ENCODE measurements at regions not wholly inside any gene's neighbourhood (a gene's known extent, or its start where the extent isn't known, plus 50 kb on each side); places are given as distances from the start of the nearest gene placed in this dataset.

- H3K27ac ChIP-seq: no peak overlapping the region
- no peak overlapping the region for H3K4me3 ChIP-seq
Measured at GRCh38 chr13:106385654-106386053, 149.8 kb downstream of the EFNB2 start.

- Histone ChIP-seq H3K27ac (no peak overlapping the region), H3K4me3 (no peak overlapping the region)
Measured at GRCh38 chr13:106384516-106384915, 150.9 kb downstream of the EFNB2 start.

GRCh38 chr13:106383791-106384190 lies 151.7 kb downstream of the EFNB2 start:
- no peak overlapping the region for H3K27ac ChIP-seq

GRCh38 chr13:106382534-106382933 lies 152.9 kb downstream of the EFNB2 start:
- Histone ChIP-seq H3K4me3 (no peak overlapping the region), H3K27ac (no peak overlapping the region)

More at GRCh38 chr13:106383791-106384190, 151.7 kb downstream of the EFNB2 start:
- H3K4me3 ChIP-seq: no peak overlapping the region

GRCh38 chr13:106381091-106381490 lies 154.4 kb downstream of the EFNB2 start:
- no peak overlapping the region for H3K4me3 ChIP-seq
- no peak overlapping the region for H3K27ac ChIP-seq

- no peak overlapping the region for H3K4me3 ChIP-seq
- H3K27ac ChIP-seq: no peak overlapping the region
Measured at GRCh38 chr13:106377931-106378662, 157.4 kb downstream of the EFNB2 start.

- H3K27ac ChIP-seq: no peak overlapping the region
- H3K4me3 ChIP-seq: no peak overlapping the region
Measured at GRCh38 chr13:106377341-106377740, 158.1 kb downstream of the EFNB2 start.

GRCh38 chr13:106376401-106377112 lies 158.9 kb downstream of the EFNB2 start:
- H3K4me3 ChIP-seq: no peak overlapping the region
- no peak overlapping the region for H3K27ac ChIP-seq

- Histone ChIP-seq H3K4me3 (no peak overlapping the region), H3K27ac (peak overlapping the region in 1 of 21 experiments; percentile 10)
Measured at GRCh38 chr13:106375085-106375484, 160.4 kb downstream of the EFNB2 start.

GRCh38 chr13:106374631-106375030 lies 160.8 kb downstream of the EFNB2 start:
- Histone ChIP-seq H3K27ac (peak overlapping the region in 2 of 21 experiments; percentile 10 to 18), H3K4me3 (no peak overlapping the region)

GRCh38 chr13:106373989-106374572 lies 161.4 kb downstream of the EFNB2 start:
- Histone ChIP-seq H3K27ac (peak overlapping the region in 1 of 21 experiments; percentile 18), H3K4me3 (no peak overlapping the region)

GRCh38 chr13:106373304-106373988 lies 162.0 kb downstream of the EFNB2 start:
- H3K4me3 ChIP-seq: no peak overlapping the region
- H3K27ac ChIP-seq: peak overlapping the region in 1 of 21 experiments; percentile 30

GRCh38 chr13:106372199-106373155 lies 163.0 kb downstream of the EFNB2 start:
- Histone ChIP-seq H3K27ac (peak overlapping the region in 2 of 21 experiments; percentile 26 to 30), H3K4me3 (no peak overlapping the region)

GRCh38 chr13:106371024-106371423 lies 164.4 kb downstream of the EFNB2 start:
- no peak overlapping the region for H3K27ac ChIP-seq
- no peak overlapping the region for H3K4me3 ChIP-seq

- Histone ChIP-seq H3K4me3 (no peak overlapping the region), H3K27ac (no peak overlapping the region)
Measured at GRCh38 chr13:106369858-106370257, 165.6 kb downstream of the EFNB2 start.

- H3K4me3 ChIP-seq: no peak overlapping the region
- H3K27ac ChIP-seq: no peak overlapping the region
Measured at GRCh38 chr13:106369091-106369490, 166.4 kb downstream of the EFNB2 start.

- Histone ChIP-seq H3K4me3 (no peak overlapping the region), H3K27ac (no peak overlapping the region)
Measured at GRCh38 chr13:106367361-106367971, 168.0 kb downstream of the EFNB2 start.

- no peak overlapping the region for H3K4me3 ChIP-seq
- no peak overlapping the region for H3K27ac ChIP-seq
Measured at GRCh38 chr13:106362707-106363106, 172.8 kb downstream of the EFNB2 start.

- Histone ChIP-seq H3K27ac (no peak overlapping the region), H3K4me3 (no peak overlapping the region)
Measured at GRCh38 chr13:106361621-106362020, 173.8 kb downstream of the EFNB2 start.
